SK-N-SH (cell line): ENCODE measurements at regions not wholly inside any gene's neighbourhood (a gene's known extent, or its start where the extent isn't known, plus 50 kb on each side); places are given as distances from the start of the nearest gene placed in this dataset.

Experiments used
- CHD2 ChIP-seq: fragments of 150-350 bp; IDR thresholded peaks from 2 replicates; pipeline ENCODE4 v1.6.1; 2018; ENCODE audit warnings: low read length; ENCODE audit not compliant: partially characterized antibody
- CTCF ChIP-seq: fragments of 200-600 bp; sonication (generic); IDR thresholded peaks from 2 replicates; pipeline ENCODE4 v1.6.1; 2017; ENCODE audit warnings: antibody characterized with exemption, mild to moderate bottlenecking, moderate library complexity
- EP300 ChIP-seq, 2 experiments: IDR thresholded peaks; 2 replicates each; pipeline versions ENCODE4 v1.4.0 to v1.6.1; 2012; ENCODE audit warnings: borderline replicate concordance in 1 of 2, low read depth in 1 of 2, low read length in 1 of 2
- GABPA ChIP-seq: IDR thresholded peaks from 2 replicates; pipeline ENCODE4 v1.4.0; 2012; ENCODE audit warnings: low read depth, mild to moderate bottlenecking
- MXI1 ChIP-seq: IDR thresholded peaks from 2 replicates; pipeline ENCODE4 v1.6.1; 2012; ENCODE audit warnings: mild to moderate bottlenecking, low read depth, low read length, improper control_type of control experiment
- POLR2AphosphoS5 ChIP-seq: IDR thresholded peaks from 2 replicates; pipeline ENCODE4 v1.6.1; 2012; ENCODE audit warnings: low read depth, low read length
- RXRA ChIP-seq: IDR thresholded peaks from 2 replicates; pipeline ENCODE4 v1.4.0; 2012; ENCODE audit warnings: low read depth, mild to moderate bottlenecking, borderline replicate concordance
- SIN3A ChIP-seq: IDR thresholded peaks from 2 replicates; pipeline ENCODE4 v1.6.1; 2012; ENCODE audit warnings: low read depth, mild to moderate bottlenecking, low read length, moderate library complexity, borderline replicate concordance
- TAF1 ChIP-seq: IDR thresholded peaks from 2 replicates; pipeline ENCODE4 v1.6.1; 2012; ENCODE audit warnings: low read depth, mild to moderate bottlenecking, low read length, moderate library complexity, borderline replicate concordance
- TCF12 ChIP-seq: IDR thresholded peaks from 2 replicates; pipeline ENCODE4 v1.4.0; 2012
- TEAD4 ChIP-seq: IDR thresholded peaks from 2 replicates; pipeline ENCODE4 v1.4.0; 2012; ENCODE audit warnings: mild to moderate bottlenecking, borderline replicate concordance; ENCODE audit not compliant: insufficient read depth
- USF2 ChIP-seq: fragments of 150-350 bp; IDR thresholded peaks from 2 replicates; pipeline ENCODE4 v1.6.1; 2017; ENCODE audit warnings: antibody characterized with exemption, low read length, low read depth, borderline replicate concordance
- YY1 ChIP-seq: IDR thresholded peaks from 2 replicates; pipeline ENCODE4 v1.4.0; 2012; ENCODE audit warnings: low read depth, mild to moderate bottlenecking

GRCh38 chr2:226440127-226440918, 359.3 kb downstream of the IRS1 start:
- TF ChIP-seq CTCF (no peak), POLR2AphosphoS5 (no peak), MXI1 (no peak), TCF12 (no peak), SIN3A (no peak), USF2 (no peak), GABPA (no peak), TAF1 (no peak), YY1 (no peak), TEAD4 (no peak), RXRA (no peak), CHD2 (no peak), EP300 (IDR thresholded peaks at IDR 0.05; ENCODE audit: borderline replicate concordance in 1 of 2, low read depth in 1 of 2, low read length in 1 of 2) (no peak)
